Mammary epithelial cell (primary cell): ENCODE measurements at regions not wholly inside any gene's neighbourhood (a gene's known extent, or its start where the extent isn't known, plus 50 kb on each side); places are given as distances from the start of the nearest gene placed in this dataset.

Source experiments
- EZH2 ChIP-seq: IDR thresholded peaks from 2 replicates; pipeline ENCODE4 v1.6.1; 2012; ENCODE audit warnings: low read length, inconsistent platforms, borderline replicate concordance
- TF ChIP-seq, protein P1 (sequence below), 2 donors: IDR thresholded peaks in 1 of 2; conservative IDR thresholded peaks in 1 of 2; 2 replicates each; pipeline ENCODE4 v1.5.1; 2011 to 2012; ENCODE audit warnings: inconsistent platforms in 2 of 2, low read length in 2 of 2, mild to moderate bottlenecking in 2 of 2, control low read depth in 1 of 2, low read depth in 1 of 2; ENCODE audit not compliant: insufficient read depth in 1 of 2; ENCODE audit errors: extremely low read depth in 1 of 2

DNA sequence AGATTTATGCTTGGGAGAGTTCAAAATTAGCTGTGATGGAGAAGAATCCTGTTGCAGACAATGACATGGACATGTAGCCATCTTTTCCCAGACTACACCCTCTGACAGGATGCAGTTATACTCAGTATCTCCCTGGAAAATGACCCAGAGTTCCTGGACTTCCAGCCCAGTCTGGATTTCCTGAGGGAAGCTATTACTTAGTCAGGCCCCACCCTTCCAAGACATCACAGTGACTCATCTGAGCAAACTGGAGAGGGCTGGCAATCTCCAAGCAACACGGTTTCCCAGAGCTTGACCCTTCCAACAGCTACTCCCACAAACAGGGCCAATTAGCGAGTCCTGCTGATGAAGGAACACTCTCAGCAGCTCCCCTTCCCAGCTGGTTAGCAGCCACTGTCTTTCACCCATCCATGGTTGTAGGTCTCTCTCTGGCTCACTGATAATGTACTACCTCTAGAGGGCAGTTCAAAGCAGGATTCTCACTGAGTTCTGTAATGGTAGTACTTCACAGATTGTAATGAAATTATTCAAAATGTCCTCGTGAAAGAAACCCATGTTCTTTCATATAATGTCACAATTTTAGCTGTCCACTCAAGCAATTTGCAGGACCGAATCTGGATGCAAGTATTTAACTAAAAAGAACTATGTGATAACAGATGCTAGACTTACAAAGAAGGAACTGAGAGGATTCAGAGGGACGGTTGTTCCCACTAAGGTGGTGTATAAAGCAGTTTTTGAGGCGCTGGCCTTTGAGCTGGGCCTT is 110.2 kb downstream of the MDH1 start:
- TF ChIP-seq, protein P1, sequence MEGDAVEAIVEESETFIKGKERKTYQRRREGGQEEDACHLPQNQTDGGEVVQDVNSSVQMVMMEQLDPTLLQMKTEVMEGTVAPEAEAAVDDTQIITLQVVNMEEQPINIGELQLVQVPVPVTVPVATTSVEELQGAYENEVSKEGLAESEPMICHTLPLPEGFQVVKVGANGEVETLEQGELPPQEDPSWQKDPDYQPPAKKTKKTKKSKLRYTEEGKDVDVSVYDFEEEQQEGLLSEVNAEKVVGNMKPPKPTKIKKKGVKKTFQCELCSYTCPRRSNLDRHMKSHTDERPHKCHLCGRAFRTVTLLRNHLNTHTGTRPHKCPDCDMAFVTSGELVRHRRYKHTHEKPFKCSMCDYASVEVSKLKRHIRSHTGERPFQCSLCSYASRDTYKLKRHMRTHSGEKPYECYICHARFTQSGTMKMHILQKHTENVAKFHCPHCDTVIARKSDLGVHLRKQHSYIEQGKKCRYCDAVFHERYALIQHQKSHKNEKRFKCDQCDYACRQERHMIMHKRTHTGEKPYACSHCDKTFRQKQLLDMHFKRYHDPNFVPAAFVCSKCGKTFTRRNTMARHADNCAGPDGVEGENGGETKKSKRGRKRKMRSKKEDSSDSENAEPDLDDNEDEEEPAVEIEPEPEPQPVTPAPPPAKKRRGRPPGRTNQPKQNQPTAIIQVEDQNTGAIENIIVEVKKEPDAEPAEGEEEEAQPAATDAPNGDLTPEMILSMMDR (conservative IDR thresholded peaks at IDR 0.05 in 1 of 2, IDR thresholded peaks at IDR 0.05 in 1 of 2; ENCODE audit: extremely low read depth in 1 of 2, insufficient read depth in 1 of 2, low read depth in 1 of 2, low read length in 2 of 2), result peak; percentile 62 to 69
- no peak for TF ChIP-seq EZH2
